Gastroesophageal sphincter (tissue), 3 donors: ENCODE measurements at regions not wholly inside any gene's neighbourhood (a gene's known extent, or its start where the extent isn't known, plus 50 kb on each side); places are given as distances from the start of the nearest gene placed in this dataset.

Source experiments
- CTCF ChIP-seq, 4 experiments: fragments of 200-600 bp in 2 of 4; fragments of 450-650 bp in 2 of 4; sonication (generic) in 1 of 4; IDR thresholded peaks; one replicate each; pipeline ENCODE4 v1.5.1; 2017 to 2019; ENCODE audit warnings: antibody characterized with exemption in 4 of 4, mild to moderate bottlenecking in 2 of 4, moderate library complexity in 2 of 4
- POLR2A ChIP-seq, 2 donors: fragments of 450-650 bp; IDR thresholded peaks; one replicate each; pipeline ENCODE4 v1.6.1; 2017; ENCODE audit warnings: antibody characterized with exemption in 2 of 2, mild to moderate bottlenecking in 2 of 2, moderate library complexity in 1 of 2
- POLR2AphosphoS5 ChIP-seq: sonication (generic); formaldehyde crosslinking; IDR thresholded peaks from one replicate; pipeline ENCODE4 v1.6.1; 2017; ENCODE audit warnings: antibody characterized with exemption

GRCh38 chr15:37298271-37298670 is 197.9 kb upstream of the MEIS2 start:
- TF ChIP-seq CTCF (IDR thresholded peaks at IDR 0.05), result no peak
- no peak for TF ChIP-seq POLR2A (IDR thresholded peaks at IDR 0.05)
- no peak for TF ChIP-seq POLR2AphosphoS5
